Keratinocyte (primary cell): ENCODE measurements at regions not wholly inside any gene's neighbourhood (a gene's known extent, or its start where the extent isn't known, plus 50 kb on each side); places are given as distances from the start of the nearest gene placed in this dataset.
"Not testable (repeated sequence)": the region's sequence is repeated elsewhere in the genome, so short reads cannot be mapped to it uniquely, and the experiment has no call there.

Experiments
- DNase-seq: peaks from one replicate; pipeline ENCODE4 v3.0.0-alpha.2; 2011; ENCODE audit warnings: low read depth, missing footprints, low spot score
- FAIRE-seq: peaks from 2 replicates; lab custom pipeline; 2011; peaks lifted over from hg19 to GRCh38; lab: Jason Lieb, UNC
- H2AFZ ChIP-seq: 2 replicates; pipeline ENCODE4 v1.6.0; 2012; ENCODE audit warnings: low read length, control low read depth, inconsistent platforms; ENCODE audit not compliant: control insufficient read depth
- H3K27ac ChIP-seq: 2 replicates; pipeline ENCODE4 v1.5.1; 2011; ENCODE audit warnings: low read length; ENCODE audit not compliant: control insufficient read depth, insufficient read depth
- H3K27me3 ChIP-seq: 3 replicates; pipeline ENCODE4 v1.6.0; 2011; ENCODE audit warnings: low read length; ENCODE audit not compliant: control insufficient read depth, insufficient read depth; ENCODE audit errors: extremely low read depth
- H3K36me3 ChIP-seq, 2 experiments: 2 replicates in 1 of 2; 3 replicates in 1 of 2; pipeline ENCODE4 v1.5.1; 2011; ENCODE audit warnings: low read length in 2 of 2, mild to moderate bottlenecking in 1 of 2; ENCODE audit not compliant: control insufficient read depth in 2 of 2, insufficient read depth in 2 of 2; ENCODE audit errors: extremely low read depth in 1 of 2
- H3K4me1 ChIP-seq: 3 replicates; pipeline ENCODE4 v1.5.1; 2011; ENCODE audit warnings: low read length; ENCODE audit not compliant: control insufficient read depth, insufficient read depth; ENCODE audit errors: extremely low read depth
- H3K4me2 ChIP-seq: 3 replicates; pipeline ENCODE4 v1.6.0; 2011; ENCODE audit warnings: low read depth, low read length; ENCODE audit not compliant: control insufficient read depth, insufficient read depth; ENCODE audit errors: extremely low read depth
- H3K4me3 ChIP-seq, 3 experiments: fragments of 200-600 bp in 1 of 3; sonication (generic) in 1 of 3; 2 replicates in 2 of 3; 3 replicates in 1 of 3; pipeline ENCODE4 v1.5.1; 2011 to 2016; ENCODE audit warnings: low read length in 3 of 3, mild to moderate bottlenecking in 3 of 3, control low read depth in 2 of 3, inconsistent platforms in 1 of 3, low read depth in 1 of 3, mixed read lengths in 1 of 3, mixed run types in 1 of 3, moderate library complexity in 1 of 3; ENCODE audit not compliant: control insufficient read depth in 2 of 3, insufficient read depth in 2 of 3; ENCODE audit errors: extremely low read depth in 1 of 3
- H3K79me2 ChIP-seq: 2 replicates; pipeline ENCODE4 v1.6.0; 2012; ENCODE audit warnings: low read length; ENCODE audit not compliant: control insufficient read depth, insufficient read depth
- H3K9ac ChIP-seq: 3 replicates; pipeline ENCODE4 v1.6.0; 2011; ENCODE audit warnings: low read length; ENCODE audit not compliant: control insufficient read depth, insufficient read depth; ENCODE audit errors: extremely low read depth
- H3K9me1 ChIP-seq: 3 replicates; pipeline ENCODE4 v1.6.0; 2011; ENCODE audit warnings: low read length; ENCODE audit not compliant: control insufficient read depth, insufficient read depth; ENCODE audit errors: extremely low read depth
- H3K9me3 ChIP-seq: 2 replicates; pipeline ENCODE4 v1.5.1; 2012; ENCODE audit warnings: low read depth, low read length; ENCODE audit not compliant: control insufficient read depth
- H4K20me1 ChIP-seq: 3 replicates; pipeline ENCODE4 v1.6.0; 2011; ENCODE audit warnings: low read length; ENCODE audit not compliant: control insufficient read depth, insufficient read depth; ENCODE audit errors: extremely low read depth
- CTCF ChIP-seq, 3 experiments: IDR thresholded peaks in 1 of 3; conservative IDR thresholded peaks in 1 of 3; optimal IDR thresholded peaks in 1 of 3; 2 replicates in 2 of 3; 3 replicates in 1 of 3; pipeline versions ENCODE3 to v1.5.1; 2011; ENCODE audit warnings: low read length in 3 of 3, mild to moderate bottlenecking in 3 of 3, moderate library complexity in 2 of 3, control low read depth in 1 of 3, inconsistent platforms in 1 of 3; ENCODE audit not compliant: insufficient read depth in 2 of 3; ENCODE audit errors: extremely low read depth in 1 of 3
- EZH2 ChIP-seq: IDR thresholded peaks from one replicate; pipeline ENCODE4 v1.6.1; 2012; ENCODE audit warnings: inconsistent platforms, mild to moderate bottlenecking, low read length, moderate library complexity
- dilution Hi-C: fragments of 300-500 bp; cut with MboI; formaldehyde crosslinking; loops from one replicate; pipeline ENCODE4 v1.7.0; 2020; ENCODE audit warnings: low sequenced_read_pairs; ENCODE audit not compliant: extremely low pct_ligation_motif_present

- FAIRE-seq = no peak
- DNase-seq = no peak
- Histone ChIP-seq H3K27me3 (no peaks in the 10 kb centered on the region), H3K36me3 (no peaks in the 10 kb centered on the region), H3K79me2 (no peaks in the 10 kb centered on the region), H3K4me2 (no peak overlapping the region), H3K27ac (no peak overlapping the region), H3K9me3 (no peaks in the 10 kb centered on the region), H3K4me3 (no peak overlapping the region), H4K20me1 (no peaks in the 10 kb centered on the region), H2AFZ (no peak overlapping the region), H3K9ac (no peak overlapping the region), H3K9me1 (no peaks in the 10 kb centered on the region), H3K4me1 (no peaks in the 10 kb centered on the region)
- TF ChIP-seq CTCF (optimal IDR thresholded peaks at IDR 0.05 in 1 of 3, IDR thresholded peaks at IDR 0.05 in 1 of 3, conservative IDR thresholded peaks at IDR 0.05 in 1 of 3; ENCODE audit: extremely low read depth in 1 of 3, insufficient read depth in 2 of 3, low read length in 3 of 3) = no peak
- no peak for TF ChIP-seq EZH2
- dilution Hi-C loops = no loop called here
Observed at GRCh38 chr5:88060194-88060593, 208.5 kb downstream of the TMEM161B start.

- TF ChIP-seq CTCF (optimal IDR thresholded peaks at IDR 0.05 in 1 of 3, IDR thresholded peaks at IDR 0.05 in 1 of 3, conservative IDR thresholded peaks at IDR 0.05 in 1 of 3; ENCODE audit: extremely low read depth in 1 of 3, insufficient read depth in 2 of 3, low read length in 3 of 3) = no peak
- no peak for TF ChIP-seq EZH2
- dilution Hi-C loops = no loop called here
- Histone ChIP-seq H3K4me1 (no peaks in the 10 kb centered on the region), H4K20me1 (no peaks in the 10 kb centered on the region), H3K79me2 (no peaks in the 10 kb centered on the region), H3K4me3 (no peak overlapping the region), H3K9ac (no peak overlapping the region), H2AFZ (no peak overlapping the region), H3K9me3 (no peaks in the 10 kb centered on the region), H3K4me2 (no peak overlapping the region), H3K9me1 (no peaks in the 10 kb centered on the region), H3K36me3 (no peaks in the 10 kb centered on the region), H3K27ac (no peak overlapping the region), H3K27me3 (no peaks in the 10 kb centered on the region)
- DNase-seq = no peak
- no peak for FAIRE-seq
Observed at GRCh38 chr5:88058625-88059024, 210.0 kb downstream of the TMEM161B start.

GRCh38 chr5:88052468-88052867 lies 216.2 kb downstream of the TMEM161B start:
- H3K27me3 ChIP-seq, DNase-seq, FAIRE-seq, H2AFZ ChIP-seq, H3K9ac ChIP-seq, H4K20me1 ChIP-seq, H3K4me2 ChIP-seq, H3K9me3 ChIP-seq, H3K79me2 ChIP-seq, dilution Hi-C loops, H3K4me3 ChIP-seq, H3K36me3 ChIP-seq, H3K4me1 ChIP-seq, H3K27ac ChIP-seq, H3K9me1 ChIP-seq: not testable (repeated sequence)
